ENCODE measurements at regions not wholly inside any gene's neighbourhood (a gene's known extent, or its start where the extent isn't known, plus 50 kb on each side); places are given as distances from the start of the nearest gene placed in this dataset.
"Not testable (repeated sequence)": the region's sequence is repeated elsewhere in the genome, so short reads cannot be mapped to it uniquely, and the experiment has no call there.

- TF ChIP-seq, protein P1, sequence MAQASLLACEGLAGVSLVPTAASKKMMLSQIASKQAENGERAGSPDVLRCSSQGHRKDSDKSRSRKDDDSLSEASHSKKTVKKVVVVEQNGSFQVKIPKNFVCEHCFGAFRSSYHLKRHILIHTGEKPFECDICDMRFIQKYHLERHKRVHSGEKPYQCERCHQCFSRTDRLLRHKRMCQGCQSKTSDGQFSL (CRISPR knock-in tag; IDR thresholded peaks at IDR 0.05), result no peak
- no peak for TF ChIP-seq ATF3 (CRISPR knock-in tag; IDR thresholded peaks at IDR 0.05)
- no peak for TF ChIP-seq TCF7L2 (IDR thresholded peaks at IDR 0.05; ENCODE audit: low read depth, low read length)
- no peak for TF ChIP-seq ARNT2 (CRISPR knock-in tag; IDR thresholded peaks at IDR 0.05; ENCODE audit: low read depth)
- no peak for TF ChIP-seq ZNF225 (CRISPR knock-in tag; IDR thresholded peaks at IDR 0.05)
- TF ChIP-seq KLF6 (CRISPR knock-in tag; IDR thresholded peaks at IDR 0.05), result no peak
- no peak for TF ChIP-seq SIX4 (CRISPR knock-in tag; IDR thresholded peaks at IDR 0.05)
- no peak for TF ChIP-seq ATAD3A (CRISPR knock-in tag; IDR thresholded peaks at IDR 0.05)
Measured at GRCh38 chr6:144922120-144922722, 637.1 kb downstream of the UTRN start (continued).

DNA sequence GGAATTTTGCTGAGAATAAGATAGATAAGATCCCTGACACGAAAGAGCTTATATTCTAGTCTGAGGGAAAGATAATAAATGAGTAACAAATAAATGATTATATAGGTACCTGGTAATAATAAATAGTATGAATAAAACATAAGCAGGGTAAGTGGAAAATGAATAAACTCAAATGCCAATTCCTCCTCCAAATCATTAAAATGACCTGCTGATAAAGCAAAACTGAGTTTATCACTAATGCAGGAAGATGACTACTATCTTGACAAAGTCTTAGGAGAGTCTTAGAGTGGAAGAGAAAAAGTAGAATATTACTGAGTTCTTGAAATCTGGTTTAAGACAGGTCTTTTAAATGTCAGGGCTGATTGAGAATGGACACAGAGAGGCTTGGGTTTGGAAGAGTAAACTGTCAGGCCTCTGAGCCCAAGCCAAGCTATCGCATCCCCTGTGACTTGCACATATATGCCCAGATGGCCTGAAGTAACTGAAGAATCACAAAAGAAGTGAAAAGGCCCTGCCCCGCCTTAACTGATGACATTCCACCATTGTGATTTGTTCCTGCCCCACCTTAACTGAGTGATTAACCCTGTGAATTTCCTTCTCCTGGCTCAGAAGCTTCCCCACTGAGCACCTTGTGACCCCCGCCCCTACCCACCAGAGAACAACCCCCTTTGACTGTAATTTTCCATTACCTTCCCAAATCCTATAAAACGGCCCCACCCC, 637.8 kb downstream of the UTRN start:
- H3K4me2 ChIP-seq (ENCODE audit: low read depth, low read length); H3K36me3 ChIP-seq (replicated peaks in 1 of 2; ENCODE audit: control insufficient read depth in 1 of 2, insufficient read depth in 2 of 2, low read length in 2 of 2); intact Hi-C loops (cut with micrococcal nuclease; ENCODE audit: unreplicated experiment); in situ Hi-C loops (cut with HindIII; ENCODE audit: extremely low pct_ligation_motif_present, low pct_unique_long_range_greater_than_20kb); FAIRE-seq; H3K27ac ChIP-seq (ENCODE audit: extremely low read length, insufficient read depth, low read length); POLR2A ChIA-PET; H3K4me3 ChIP-seq (replicated peaks in 1 of 3; ENCODE audit: insufficient read depth in 1 of 3, low read depth in 2 of 3, low read length in 3 of 3); H2AFZ ChIP-seq (ENCODE audit: low read length); BruUV-seq (replicated peaks); DNase-seq (ENCODE audit: low spot score); H3K9ac ChIP-seq (ENCODE audit: insufficient read depth, low read depth, low read length); H3K9me3 ChIP-seq (ENCODE audit: low read length); ATAC-seq; H3K79me2 ChIP-seq (ENCODE audit: insufficient read depth, low read length); H3K27me3 ChIP-seq (ENCODE audit: control insufficient read depth in 1 of 2, insufficient read depth in 2 of 2, low read length in 2 of 2); H4K20me1 ChIP-seq (ENCODE audit: insufficient read depth, low read length); CTCF ChIA-PET (ENCODE audit: low intra/inter-chr PET ratio, low total read pairs): not testable (repeated sequence)
- H3K4me1 ChIP-seq (ENCODE audit: insufficient read depth, low read length), result peaks cover 13% of the 10 kb centered on the region
- WGBS (ENCODE audit: low lambda C conversion rate), result 37% methylated on average over 4 of the region's 5 CpGs

DNA sequence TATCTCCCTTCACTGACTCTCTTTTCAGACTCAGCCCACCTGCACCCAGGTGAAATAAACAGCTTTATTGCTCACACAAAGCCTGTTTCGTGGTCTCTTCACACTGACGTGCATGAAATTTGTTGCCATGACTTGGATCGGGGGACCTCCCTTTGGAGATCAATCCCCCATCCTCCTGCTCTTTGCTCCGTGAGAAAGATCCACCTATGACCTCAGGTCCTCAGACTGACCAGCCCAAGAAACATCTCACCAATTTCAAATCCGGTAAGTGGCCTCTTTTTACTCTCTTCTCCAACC, 638.3 kb downstream of the UTRN start:
- POLR2A ChIA-PET; H3K4me3 ChIP-seq (replicated peaks in 1 of 3; ENCODE audit: insufficient read depth in 1 of 3, low read depth in 2 of 3, low read length in 3 of 3); H4K20me1 ChIP-seq (ENCODE audit: insufficient read depth, low read length); H3K36me3 ChIP-seq (replicated peaks in 1 of 2; ENCODE audit: control insufficient read depth in 1 of 2, insufficient read depth in 2 of 2, low read length in 2 of 2); intact Hi-C loops (cut with micrococcal nuclease; ENCODE audit: unreplicated experiment); ATAC-seq; H2AFZ ChIP-seq (ENCODE audit: low read length); H3K9me3 ChIP-seq (ENCODE audit: low read length); CTCF ChIA-PET (ENCODE audit: low intra/inter-chr PET ratio, low total read pairs); H3K27me3 ChIP-seq (ENCODE audit: control insufficient read depth in 1 of 2, insufficient read depth in 2 of 2, low read length in 2 of 2); BruUV-seq (replicated peaks); H3K9ac ChIP-seq (ENCODE audit: insufficient read depth, low read depth, low read length); H3K79me2 ChIP-seq (ENCODE audit: insufficient read depth, low read length); in situ Hi-C loops (cut with HindIII; ENCODE audit: extremely low pct_ligation_motif_present, low pct_unique_long_range_greater_than_20kb); DNase-seq (ENCODE audit: low spot score); FAIRE-seq; H3K4me2 ChIP-seq (ENCODE audit: low read depth, low read length); H3K27ac ChIP-seq (ENCODE audit: extremely low read length, insufficient read depth, low read length): not testable (repeated sequence)
- peaks cover 13% of the 10 kb centered on the region for H3K4me1 ChIP-seq (ENCODE audit: insufficient read depth, low read length)
- WGBS (ENCODE audit: low lambda C conversion rate), result 33% methylated on average over 5 of the region's 5 CpGs

Measured in HepG2 (cell line).